Stimulated activated CD8-positive, alpha-beta memory T cell treated with anti-CD3 and anti-CD28 coated beads, Interleukin-15, amount 100 ng/mL, for 1 hour (primary cell): ENCODE measurements at regions not wholly inside any gene's neighbourhood (a gene's known extent, or its start where the extent isn't known, plus 50 kb on each side); places are given as distances from the start of the nearest gene placed in this dataset.

Experiments used
- DNase-seq: peaks from one replicate; pipeline ENCODE4 v3.0.0-alpha.2; 2020; ENCODE audit warnings: low read depth

DNA sequence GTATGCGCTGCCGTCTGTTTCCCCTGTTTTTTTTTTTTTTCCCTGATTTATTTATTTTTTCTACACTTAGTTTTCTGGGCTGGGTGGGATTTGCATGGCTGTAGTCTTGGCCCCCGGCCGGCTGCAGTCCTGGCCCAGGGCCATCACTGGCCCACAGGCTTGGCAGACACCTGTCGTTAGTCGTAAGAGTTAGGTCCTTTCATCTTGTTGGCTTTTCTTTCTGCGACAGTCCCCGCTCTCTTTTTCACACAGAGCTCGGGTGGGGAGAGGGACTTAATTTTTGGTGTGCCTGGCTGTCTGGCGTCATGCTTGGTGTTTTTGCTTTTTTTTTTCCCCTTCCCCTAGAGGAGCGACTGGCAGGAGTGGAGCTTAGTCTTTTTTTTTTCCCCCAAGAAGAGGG is 183.4 kb downstream of the KLF13 start:
- no peak for DNase-seq

DNA sequence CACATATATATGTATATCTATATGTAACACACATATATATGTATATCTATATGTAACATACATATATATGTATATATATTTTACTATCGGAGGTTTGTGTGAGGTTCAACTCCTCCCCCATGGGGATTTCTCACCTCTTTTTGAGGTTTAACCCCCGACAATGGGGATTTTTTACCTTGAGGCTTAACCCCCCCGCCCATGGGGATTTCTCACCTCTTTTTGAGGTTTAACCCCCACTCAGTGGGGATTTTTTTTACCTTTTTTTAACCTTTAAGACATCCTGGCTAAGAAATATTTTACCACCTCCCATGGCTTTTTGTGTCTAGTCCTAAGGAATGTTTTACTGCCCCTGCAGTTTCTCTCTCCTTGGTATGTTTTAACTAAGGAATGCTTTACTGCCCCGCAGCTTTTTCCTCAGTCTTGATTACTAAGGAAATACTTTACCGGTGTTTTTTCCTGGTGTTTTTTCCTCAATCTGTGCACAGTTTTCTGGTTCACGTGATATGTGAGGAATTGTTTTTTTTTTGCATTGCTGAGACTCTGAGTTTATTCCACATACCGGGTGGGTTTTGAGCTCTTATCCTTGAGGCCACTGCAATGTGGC is 185.2 kb downstream of the KLF13 start:
- DNase-seq = no peak

DNA sequence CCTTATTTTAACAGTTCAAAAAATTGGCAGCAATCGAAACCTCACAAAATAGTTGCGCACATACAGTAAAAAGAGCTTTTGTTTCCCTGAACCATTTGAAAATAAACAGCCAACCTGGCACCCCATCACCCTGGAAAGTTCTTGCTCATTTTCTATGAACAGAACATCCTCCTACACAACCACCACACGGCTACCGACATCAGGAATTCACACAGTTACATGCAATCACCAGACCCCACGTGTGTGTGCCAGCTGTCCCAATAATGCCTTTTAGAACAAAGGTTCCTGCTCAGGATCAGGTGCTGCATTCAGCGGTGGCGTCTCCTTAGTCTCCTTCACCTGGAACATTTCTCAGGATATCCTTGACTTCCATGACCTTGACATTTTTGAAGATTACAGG is 186.5 kb downstream of the KLF13 start:
- DNase-seq = no peak

DNA sequence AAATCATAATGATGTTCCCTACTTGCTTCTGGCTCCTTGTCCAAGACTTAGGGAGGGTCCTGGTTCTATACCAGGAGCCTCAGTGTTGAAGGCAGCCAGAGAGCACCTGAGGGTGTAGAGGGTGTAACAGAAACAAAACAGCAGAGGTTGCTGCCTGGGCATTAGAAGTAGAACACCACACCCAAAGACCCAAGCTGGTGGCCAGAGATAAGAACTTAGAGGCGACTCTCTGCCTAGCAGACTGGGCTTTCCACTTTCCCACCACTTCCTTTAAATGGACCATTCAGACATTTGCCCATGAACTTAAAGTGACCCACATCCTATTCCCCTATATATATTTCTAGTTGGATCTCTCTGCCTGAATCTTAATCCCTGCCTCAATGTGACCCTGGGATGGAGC is 189.8 kb downstream of the KLF13 start:
- no peak for DNase-seq

DNA sequence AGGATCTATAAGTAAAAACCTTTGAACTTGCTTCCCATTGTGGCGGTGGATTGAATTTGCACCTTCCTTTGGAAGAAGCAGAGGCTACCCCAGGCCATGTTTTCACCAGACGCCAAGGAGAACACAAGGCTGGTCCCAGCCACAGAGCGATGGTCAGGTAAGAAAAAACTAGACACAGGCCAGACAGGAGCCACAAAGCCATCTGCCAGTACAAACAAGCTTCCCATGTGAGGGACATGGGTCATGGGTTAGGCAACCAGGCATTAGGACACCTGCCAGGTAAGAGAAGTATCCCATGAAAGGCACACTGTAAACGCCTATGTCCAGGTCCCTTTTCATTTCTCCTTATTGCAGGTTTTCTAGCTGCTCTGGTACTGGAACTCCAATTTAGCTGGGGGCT is 190.2 kb downstream of the KLF13 start:
- no peak for DNase-seq

DNA sequence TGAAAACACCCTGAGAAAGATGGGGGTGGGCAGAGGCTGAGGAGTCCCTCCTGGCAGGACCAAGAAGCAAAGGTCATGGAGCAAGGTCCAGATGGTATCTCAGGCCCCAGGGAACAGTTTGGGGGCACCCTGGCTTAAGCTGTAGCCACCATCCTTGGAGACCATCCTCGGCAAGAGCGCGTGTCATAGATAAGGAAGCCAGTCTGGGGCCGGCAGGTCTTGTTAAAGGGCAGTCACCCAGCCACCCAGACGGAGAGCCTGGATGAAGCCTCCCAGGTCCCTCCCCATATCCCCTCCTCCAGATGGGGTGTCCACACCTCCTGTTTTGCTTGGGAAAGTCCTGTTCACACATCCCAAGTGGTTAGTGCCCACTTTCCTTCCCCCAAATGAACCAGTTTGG is 191.1 kb downstream of the KLF13 start:
- DNase-seq = no peak

DNA sequence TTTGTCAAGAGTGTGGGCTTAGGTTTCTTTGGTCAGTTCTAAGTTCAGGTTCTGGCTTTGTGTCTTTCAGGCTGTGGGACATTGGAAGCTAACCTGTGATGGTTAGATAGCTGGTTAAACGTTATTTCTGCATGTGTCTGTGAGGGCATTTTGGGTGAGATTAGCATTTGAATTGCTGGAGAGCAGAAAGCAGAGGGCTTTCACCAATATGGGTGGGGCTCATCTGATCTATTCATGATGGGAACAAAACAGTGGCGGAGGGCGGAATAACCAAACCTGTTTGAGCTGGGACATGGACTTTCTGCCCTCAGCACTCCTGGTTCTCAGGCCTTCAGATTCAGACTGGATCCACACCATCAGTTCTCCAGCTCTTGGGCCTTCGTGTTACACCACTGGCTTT is 195.4 kb downstream of the KLF13 start:
- no peak for DNase-seq

DNA sequence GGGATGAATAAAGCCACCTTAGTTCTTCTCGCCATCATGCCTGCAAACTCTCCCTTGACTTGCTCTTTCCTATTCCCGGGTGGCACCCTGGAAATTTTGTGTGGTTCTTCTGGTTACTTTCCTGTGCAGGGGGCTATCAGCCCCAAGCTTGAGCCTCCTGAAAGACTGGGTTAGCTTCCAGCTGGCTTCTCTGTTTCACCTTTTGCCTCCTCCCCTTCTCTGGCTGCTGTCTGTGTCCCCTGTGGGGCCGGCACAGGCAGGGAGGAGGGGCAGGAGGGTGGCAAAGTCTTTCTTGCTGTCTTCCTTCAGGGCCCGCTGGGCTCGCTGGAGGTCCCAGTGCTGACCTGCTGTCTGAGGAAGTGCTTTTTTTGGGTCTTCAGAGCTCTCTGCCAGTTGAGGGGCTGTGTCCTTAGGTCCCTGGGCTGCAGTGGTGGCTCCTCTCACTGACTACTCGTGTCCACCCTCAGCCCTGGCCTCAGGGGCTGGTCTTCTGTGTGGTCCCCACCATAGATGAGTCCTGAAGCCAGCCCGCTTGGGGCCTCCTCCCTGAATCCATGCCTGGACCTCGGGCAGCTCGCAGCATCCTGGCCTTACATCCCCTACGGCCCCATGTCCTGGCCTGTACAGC is 196.5 kb downstream of the KLF13 start:
- DNase-seq = no peak

DNA sequence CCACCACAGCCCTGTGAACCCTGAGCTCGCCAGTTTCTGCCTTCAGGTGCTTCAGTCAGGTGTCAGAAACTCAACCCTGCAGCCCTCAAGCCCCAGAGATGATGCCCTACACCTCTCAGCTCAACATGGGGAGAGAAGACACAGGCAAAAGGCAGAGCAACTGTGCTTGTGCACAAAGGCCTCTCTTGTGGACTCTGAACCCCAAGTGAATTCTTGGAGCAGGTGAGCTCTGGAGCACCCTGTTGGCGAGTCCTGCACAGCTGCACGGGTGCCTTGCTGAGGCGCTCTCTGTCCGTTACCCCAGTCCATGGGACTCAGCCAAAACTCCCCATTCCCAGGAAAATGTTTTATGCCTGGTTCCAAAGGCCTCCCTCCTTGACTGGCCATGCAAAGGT is 197.0 kb downstream of the KLF13 start:
- no peak for DNase-seq

DNA sequence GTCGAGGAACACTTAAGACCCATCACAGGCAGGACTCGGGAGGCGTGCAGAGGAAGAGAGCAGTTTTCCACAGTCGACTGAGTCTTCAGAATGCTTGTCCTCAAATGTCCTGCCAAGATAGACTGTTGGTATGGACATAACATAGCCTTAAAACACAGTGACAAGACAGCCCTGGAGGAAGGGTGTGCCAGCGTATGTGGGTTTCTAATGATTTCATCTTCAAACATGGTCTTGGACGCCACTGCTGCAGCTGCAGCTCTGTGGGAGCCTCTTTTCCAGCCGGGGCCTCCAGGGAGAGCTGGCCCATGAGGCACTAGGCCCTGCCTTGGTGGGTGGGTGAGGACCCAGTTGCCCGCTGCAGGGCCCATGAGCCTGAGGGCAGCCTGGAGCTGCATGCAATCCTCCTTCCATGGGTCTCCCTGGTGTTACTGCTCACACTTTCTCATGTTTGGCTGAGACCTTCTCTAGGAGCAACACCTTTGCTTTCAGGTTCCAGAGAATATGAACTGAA is 198.6 kb downstream of the KLF13 start:
- no peak for DNase-seq

DNA sequence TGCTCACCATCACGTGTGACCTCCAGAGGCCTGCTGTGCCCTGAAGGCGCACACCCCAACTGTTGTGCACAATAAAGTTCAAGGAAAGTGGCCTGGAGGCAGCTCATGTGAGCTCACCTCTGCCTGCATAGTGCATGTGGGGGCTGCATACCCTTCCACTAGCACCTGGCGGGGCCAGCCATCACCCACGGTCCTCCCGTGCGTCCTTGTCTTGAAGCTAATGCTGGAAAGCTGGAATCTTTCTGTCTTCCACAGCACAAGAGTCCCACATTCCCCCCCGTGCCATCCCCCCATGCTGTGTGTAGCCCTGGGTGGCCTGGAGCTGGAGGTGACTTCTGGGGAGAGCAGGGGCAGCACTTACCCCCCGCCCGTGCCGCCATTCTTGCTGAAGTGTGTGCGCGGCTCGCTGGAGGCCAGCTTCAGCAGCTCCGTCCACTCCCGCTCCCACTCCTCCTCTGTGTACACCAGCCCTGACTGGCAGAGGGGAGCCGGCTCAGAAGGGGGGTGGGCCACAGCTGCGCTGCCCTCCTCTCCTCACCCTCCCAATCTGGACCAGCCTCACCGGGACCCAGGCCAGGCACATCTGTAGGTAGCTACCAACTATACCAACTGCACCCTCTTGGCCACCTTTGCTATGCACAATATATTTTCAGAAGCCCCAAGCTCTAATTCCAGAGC is 199.5 kb downstream of the KLF13 start:
- DNase-seq = no peak

DNA sequence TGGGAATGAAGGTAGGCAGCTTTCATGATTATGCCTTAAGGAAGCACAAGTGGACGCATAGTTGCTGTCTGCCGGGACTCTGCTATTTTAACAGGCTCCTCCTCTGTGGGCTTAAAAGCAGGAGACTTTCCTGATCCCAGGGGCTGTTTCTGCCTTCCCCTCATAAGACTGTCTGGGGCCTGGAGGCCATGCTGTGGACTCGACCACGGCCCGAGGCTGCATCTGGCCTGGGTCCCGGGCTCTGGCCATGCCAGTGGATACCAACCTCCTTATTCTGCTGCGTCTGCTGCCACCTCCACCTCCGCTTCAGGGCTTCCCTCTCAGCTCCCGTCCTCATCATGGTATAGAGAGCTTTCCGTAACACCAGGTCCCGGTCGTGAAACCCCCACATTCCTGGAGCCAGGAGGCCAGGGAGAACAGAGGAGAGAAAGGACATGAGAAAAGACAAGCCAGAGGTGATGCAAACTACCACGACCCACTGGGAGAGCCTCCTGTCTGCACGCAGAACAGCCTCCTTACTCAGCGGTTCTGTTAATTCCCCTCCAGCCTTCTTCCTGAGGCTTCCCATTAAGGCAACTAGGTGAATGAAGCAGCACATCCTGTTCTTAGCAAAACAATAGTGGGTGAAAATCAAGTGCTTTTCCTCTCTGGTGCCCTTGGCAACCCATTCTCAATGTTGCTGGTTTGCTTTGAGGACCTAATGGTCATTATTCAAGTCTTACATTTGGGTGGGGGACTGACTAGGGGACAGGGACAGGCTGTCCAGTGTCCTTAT is 200.5 kb downstream of the KLF13 start:
- no peak for DNase-seq

DNA sequence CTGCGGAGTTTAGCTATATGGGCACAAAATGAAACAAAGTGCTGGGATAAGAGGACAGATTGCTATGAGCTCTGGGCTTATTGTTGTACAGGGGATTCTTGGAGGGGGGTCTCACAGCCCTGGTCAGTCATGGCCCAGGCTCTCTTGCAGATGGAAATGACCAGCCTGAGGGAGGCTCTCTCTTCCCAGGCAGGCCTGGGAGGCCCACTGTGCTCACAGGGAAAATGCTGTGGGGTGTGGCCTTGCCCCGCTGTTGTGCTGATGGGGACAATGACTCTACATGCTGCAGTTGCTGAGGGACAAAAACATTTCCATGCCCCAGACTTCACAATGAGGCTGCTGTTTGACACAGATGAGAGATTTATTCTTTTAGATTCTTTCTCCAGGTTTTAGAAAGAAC is 202.2 kb downstream of the KLF13 start:
- DNase-seq = no peak

DNA sequence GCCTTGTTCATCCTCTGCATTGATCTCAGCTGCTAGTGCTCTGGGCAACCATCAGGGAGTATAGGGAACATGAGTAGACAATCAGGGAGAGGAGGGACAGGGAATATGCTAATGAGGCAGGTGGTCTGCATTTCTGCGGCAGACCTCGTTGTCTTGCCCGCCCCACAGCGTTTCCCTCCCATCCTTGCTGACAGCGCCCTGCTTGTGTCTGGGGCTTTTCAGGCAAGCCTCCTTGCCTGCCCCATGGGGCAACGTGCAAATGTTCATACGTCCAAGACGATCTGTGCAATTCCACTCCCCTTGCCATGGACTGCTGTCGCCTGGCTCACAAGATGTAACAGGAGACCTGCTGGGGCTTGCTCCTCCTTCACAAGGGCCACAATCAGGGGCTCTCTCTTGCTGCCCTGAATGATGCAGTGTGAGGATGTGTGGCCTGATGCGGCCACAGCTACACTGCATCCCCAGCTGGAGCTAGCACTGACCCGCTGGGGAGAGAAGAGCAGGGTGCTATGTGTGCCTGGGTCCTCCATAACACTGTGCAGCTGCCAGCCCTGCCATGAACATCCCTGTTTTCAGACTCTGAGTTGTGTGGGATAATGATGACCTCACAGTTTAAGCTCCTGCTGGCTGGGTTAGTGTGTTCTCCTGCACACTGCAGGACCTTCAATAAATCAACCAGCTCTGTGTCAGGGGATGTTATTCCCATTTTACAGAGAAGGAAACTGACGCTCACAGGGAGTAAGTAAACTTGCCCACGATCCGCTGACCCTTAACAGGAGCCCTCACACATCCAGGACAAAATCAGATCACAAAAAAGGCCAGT is 211.3 kb downstream of the KLF13 start:
- no peak for DNase-seq

DNA sequence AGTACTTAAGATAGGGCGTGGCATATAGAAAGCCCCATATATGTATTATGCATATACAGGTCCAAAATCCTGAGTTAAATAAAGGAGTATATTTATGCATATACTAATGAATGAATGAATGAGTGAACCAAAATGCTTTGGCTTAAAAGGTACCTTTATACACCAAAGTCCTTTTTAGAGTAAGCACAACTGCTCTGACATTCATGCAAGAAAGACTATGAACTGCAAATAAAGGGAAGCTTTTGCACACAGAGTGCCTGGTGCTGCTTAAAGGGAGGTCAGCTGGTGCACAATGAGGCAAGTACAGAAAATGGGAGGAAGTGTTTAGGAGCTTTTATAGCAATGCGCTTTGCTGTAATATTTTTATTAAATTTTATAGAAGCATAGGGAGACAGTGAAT is 214.0 kb downstream of the KLF13 start:
- DNase-seq = no peak

DNA sequence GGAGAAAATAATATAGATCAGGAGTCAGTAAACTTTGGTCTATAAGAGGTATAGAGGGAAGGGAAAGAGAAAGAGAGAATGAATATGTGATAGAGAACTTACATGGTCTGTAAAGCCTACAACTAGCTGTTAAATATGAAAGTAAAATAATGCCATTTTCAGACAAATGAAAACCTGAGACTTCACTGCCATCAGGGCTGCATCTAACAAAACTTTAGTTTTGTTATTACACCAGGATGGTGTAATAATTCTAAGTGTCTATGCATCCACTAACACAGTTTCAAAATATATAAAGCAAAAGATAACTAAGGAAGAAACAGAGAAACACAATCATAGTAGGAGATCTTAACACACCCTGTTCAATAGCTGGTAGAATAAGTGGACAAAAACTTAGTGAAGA is 217.7 kb downstream of the KLF13 start:
- no peak for DNase-seq

DNA sequence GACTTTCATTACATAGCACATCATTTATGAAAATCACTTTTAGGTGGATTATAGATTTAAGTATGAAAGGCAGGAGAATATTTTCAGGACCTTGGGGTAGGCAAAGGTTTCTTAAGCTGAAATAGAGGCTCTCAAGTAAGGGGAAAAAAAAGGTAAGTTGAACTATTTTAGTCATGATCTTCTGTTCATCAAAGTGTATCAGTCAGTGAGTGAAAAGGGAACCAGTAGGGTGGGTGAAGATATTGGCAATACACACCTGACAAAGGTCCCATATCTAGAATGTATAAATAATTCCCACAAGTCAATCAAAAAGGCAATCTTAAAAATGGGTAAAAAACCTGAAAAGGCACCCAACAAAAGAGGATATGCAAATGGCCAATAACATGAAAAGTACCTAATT is 218.6 kb downstream of the KLF13 start:
- DNase-seq = no peak

DNA sequence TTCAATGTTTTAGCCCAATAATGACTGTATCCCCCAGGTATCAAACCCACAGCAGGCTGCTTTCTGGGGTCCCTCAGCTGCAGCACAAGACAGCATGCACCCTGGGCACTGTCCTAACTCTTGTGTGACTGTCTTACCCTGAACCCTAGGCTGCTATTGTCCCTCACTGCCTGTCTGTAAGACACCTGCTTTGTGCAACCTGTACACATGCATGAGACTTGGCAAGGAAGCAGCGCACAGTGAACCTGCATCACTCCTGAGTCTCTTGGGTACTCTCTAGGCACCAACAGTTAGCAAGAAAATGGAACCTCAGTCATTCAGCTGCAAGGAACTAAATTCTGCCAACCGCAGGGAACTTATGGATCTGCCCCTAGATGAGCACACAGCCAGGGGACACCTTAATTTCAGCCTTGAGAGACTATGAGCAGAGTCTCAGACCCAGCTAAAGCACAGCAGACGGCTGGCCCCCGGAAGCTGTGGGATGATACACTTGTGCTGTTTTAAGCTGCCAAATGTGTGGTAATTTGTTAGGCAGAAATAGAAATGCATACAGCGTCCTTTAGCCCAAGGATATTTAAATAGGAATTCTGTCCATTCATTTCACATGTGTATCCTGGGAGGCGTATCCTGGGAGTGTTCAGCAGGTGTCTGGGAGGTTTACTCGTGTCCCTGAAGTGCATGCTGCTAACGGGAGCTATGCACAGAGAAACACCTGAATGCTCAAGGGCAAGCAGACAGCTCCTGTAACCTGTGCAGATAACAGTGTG is 223.8 kb downstream of the KLF13 start:
- no peak for DNase-seq

DNA sequence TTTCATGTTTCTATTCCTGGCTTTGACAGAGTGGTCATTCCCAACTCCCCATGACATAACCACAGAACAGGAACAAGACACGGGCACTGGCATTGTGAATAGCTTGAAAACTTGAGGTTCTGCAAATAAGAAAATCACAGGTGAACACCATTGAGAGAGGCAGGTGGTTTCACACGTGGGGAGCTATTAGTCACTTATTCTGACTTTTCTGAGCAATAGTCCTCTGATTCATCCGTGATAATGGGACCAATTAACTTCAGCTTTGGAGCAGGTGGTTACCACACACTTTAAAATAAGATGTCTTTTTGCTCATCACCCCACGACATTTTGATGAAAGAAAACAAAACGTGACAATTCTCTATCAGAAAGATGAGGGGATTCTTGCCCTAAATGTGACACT is 224.7 kb downstream of the KLF13 start:
- no peak for DNase-seq

DNA sequence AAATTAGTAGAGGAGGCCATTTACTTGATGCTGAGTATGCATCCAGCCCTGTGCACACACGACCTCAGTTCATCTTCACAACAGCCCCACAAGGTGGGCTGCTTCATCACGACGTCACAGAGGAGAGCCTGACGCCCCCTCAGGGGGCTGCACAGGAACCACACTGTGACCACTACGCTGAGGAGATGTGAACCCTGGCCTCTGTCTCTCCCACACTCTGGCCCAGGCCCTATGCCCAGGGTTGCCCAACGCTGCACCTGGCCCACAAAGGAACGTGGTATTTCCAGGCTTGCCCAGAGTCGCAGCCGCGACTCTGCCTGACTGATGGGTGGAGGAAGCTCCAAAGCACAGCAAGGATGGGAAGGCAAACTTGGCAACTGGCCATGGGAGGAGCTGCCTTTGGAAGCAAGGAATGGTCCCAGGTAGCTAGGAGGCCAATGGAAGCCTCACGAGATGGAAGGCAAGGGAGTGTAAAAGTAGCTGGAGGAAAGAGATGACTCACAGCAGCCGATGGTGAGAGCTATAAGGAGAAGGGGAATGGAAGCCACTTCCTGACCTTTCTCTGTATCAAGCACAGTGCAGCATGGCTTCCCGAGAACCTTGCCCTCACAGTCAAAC is 226.0 kb downstream of the KLF13 start:
- DNase-seq = no peak

DNA sequence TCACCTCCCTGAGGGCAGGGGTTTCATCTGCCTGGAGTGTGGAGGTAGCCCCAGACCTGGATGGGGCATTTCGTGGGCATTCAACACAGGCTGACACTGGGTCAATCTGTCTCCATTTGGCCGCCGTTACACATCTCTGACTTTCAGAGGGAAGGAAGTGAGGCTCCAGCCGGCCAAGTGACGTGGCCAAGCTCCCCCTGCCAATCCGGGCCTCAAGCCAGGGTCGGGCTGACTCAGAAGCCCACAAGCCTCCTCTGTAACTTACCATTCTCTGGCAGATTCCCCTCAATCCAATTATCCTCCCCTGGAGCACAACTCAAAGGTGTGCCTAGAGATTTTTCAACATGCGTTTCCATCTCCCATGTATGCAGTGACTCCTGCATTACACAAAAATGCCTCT is 227.6 kb downstream of the KLF13 start:
- DNase-seq = no peak
